A549 (cell line): ENCODE measurements at regions not wholly inside any gene's neighbourhood (a gene's known extent, or its start where the extent isn't known, plus 50 kb on each side); places are given as distances from the start of the nearest gene placed in this dataset.

Source experiments
- ATAC-seq, 2 experiments: fragments of 200-7000 bp in 1 of 2; fragments of >200 bp in 1 of 2; cut with Nextera tagmentation in 1 of 2; cut with Tn5 transposase in 1 of 2; 3 replicates each; pipeline versions ENCODE4 v1.8.0 to v1.9.1; 2018 to 2020; ENCODE audit warnings: mild to moderate bottlenecking in 1 of 2, moderate library complexity in 1 of 2
- CTCF ChIA-PET: fragments of 300-600 bp; sonication (Branson Sonifier 250); formaldehyde crosslinking; extraction: SDS; loops from one replicate; lab custom pipeline; 2021; ENCODE audit warnings: antibody characterized with exemption, inconsistent platforms; lab: Yijun Ruan, JAX
- POLR2A ChIA-PET: fragments of 350-600 bp; formaldehyde crosslinking; extraction: SDS; loops from one replicate; lab custom pipeline; 2021; ENCODE audit warnings: antibody characterized with exemption, inconsistent platforms; lab: Yijun Ruan, JAX
- DNase-seq, 2 experiments: peaks; one replicate each; pipeline versions ENCODE4 v3.0.0 to v3.0.0-alpha.2; 2011 to 2016; ENCODE audit warnings: low read depth in 1 of 2, low spot score in 1 of 2
- FAIRE-seq: peaks from 2 replicates; lab custom pipeline; 2011; peaks lifted over from hg19 to GRCh38; lab: Jason Lieb, UNC
- H3K27ac ChIP-seq, 2 experiments: fragments of >200 bp; sonication (Bioruptor Twin); formaldehyde crosslinking; 3 replicates each; pipeline ENCODE4 v1.5.1; 2016 to 2017
- H3K4me1 ChIP-seq: fragments of >200 bp; sonication (Bioruptor Twin); formaldehyde crosslinking; 3 replicates; pipeline ENCODE4 v1.6.1; 2016
- H3K4me2 ChIP-seq: fragments of >200 bp; sonication (Bioruptor Twin); formaldehyde crosslinking; 3 replicates; pipeline ENCODE4 v1.6.1; 2016
- H3K4me3 ChIP-seq: fragments of >200 bp; sonication (Bioruptor Twin); formaldehyde crosslinking; 3 replicates; pipeline ENCODE4 v1.5.1; 2016
- H3K9me3 ChIP-seq: fragments of >200 bp; sonication (Bioruptor Twin); formaldehyde crosslinking; 3 replicates; pipeline ENCODE4 v1.6.1; 2016
- BHLHE40 ChIP-seq: IDR thresholded peaks from 2 replicates; pipeline ENCODE4 v1.6.1; 2012; ENCODE audit warnings: low read depth, low read length, inconsistent platforms
- CHD2 ChIP-seq: fragments of 150-350 bp; IDR thresholded peaks from 2 replicates; pipeline ENCODE4 v1.6.1; 2014; ENCODE audit warnings: low read length; ENCODE audit not compliant: partially characterized antibody
- CHD4 ChIP-seq: fragments of 200-600 bp; sonication (generic); IDR thresholded peaks from 2 replicates; pipeline ENCODE4 v1.6.1; 2016; ENCODE audit warnings: antibody characterized with exemption, mild to moderate bottlenecking, borderline replicate concordance
- EHF ChIP-seq: fragments of 250-450 bp; sonication (Bioruptor Pico); IDR thresholded peaks from 2 replicates; pipeline ENCODE4 v1.5.0; 2020; ENCODE audit warnings: mild to moderate bottlenecking
- EHMT2 ChIP-seq: fragments of 200-600 bp; sonication (generic); IDR thresholded peaks from 2 replicates; pipeline ENCODE4 v1.6.1; 2016; ENCODE audit warnings: antibody characterized with exemption, low read depth, mild to moderate bottlenecking, moderate library complexity
- EP300 ChIP-seq, 2 experiments: fragments of >200 bp; sonication (Bioruptor Twin); formaldehyde crosslinking; IDR thresholded peaks; 2 replicates in 1 of 2; 3 replicates in 1 of 2; pipeline ENCODE4 v1.6.1; 2016 to 2017
- HDAC2 ChIP-seq: fragments of 200-600 bp; sonication (generic); IDR thresholded peaks from 2 replicates; pipeline ENCODE4 v1.6.1; 2016
- HOXB13 ChIP-seq: fragments of 250-450 bp; sonication (Bioruptor Pico); IDR thresholded peaks from 2 replicates; pipeline ENCODE4 v1.5.0; 2020; ENCODE audit warnings: low read depth, mild to moderate bottlenecking, moderate library complexity
- JUNB ChIP-seq: fragments of >200 bp; sonication (Bioruptor Twin); formaldehyde crosslinking; IDR thresholded peaks from 2 replicates; pipeline ENCODE4 v1.6.1; 2016
- KDM5A ChIP-seq: fragments of 200-600 bp; sonication (generic); IDR thresholded peaks from 2 replicates; pipeline ENCODE4 v1.6.1; 2016; ENCODE audit warnings: antibody characterized with exemption, mild to moderate bottlenecking
- MYC ChIP-seq: IDR thresholded peaks from 2 replicates; pipeline ENCODE4 v1.6.1; 2012; ENCODE audit warnings: mild to moderate bottlenecking, inconsistent platforms, low read length, improper control_type of control experiment, borderline replicate concordance
- PHF8 ChIP-seq: fragments of 200-600 bp; sonication (generic); IDR thresholded peaks from 2 replicates; pipeline ENCODE4 v1.6.1; 2016; ENCODE audit warnings: low read depth, mild to moderate bottlenecking, antibody characterized with exemption, moderate library complexity, borderline replicate concordance
- POLR2A ChIP-seq: IDR thresholded peaks from 2 replicates; pipeline ENCODE4 v1.6.1; 2012; ENCODE audit warnings: mild to moderate bottlenecking, low read length
- POLR2AphosphoS2 ChIP-seq: conservative IDR thresholded peaks from 2 replicates; pipeline ENCODE4 v1.6.1; 2012; ENCODE audit warnings: low read length, improper control_type of control experiment, inconsistent platforms
- RAD21 ChIP-seq, 2 experiments: fragments of >200 bp in 1 of 2; sonication (Bioruptor Twin) in 1 of 2; formaldehyde crosslinking in 1 of 2; IDR thresholded peaks in 1 of 2; conservative IDR thresholded peaks in 1 of 2; 2 replicates in 1 of 2; 3 replicates in 1 of 2; pipeline ENCODE4 v1.6.1; 2012 to 2018; ENCODE audit warnings: inconsistent platforms in 1 of 2
- RARB ChIP-seq: fragments of 250-450 bp; sonication (Bioruptor Pico); IDR thresholded peaks from 2 replicates; pipeline ENCODE4 v1.8.0; 2021; ENCODE audit warnings: mild to moderate bottlenecking, moderate library complexity
- RFX5 ChIP-seq: fragments of 450-650 bp; IDR thresholded peaks from 2 replicates; pipeline ENCODE4 v1.7.1; 2014; ENCODE audit warnings: antibody characterized with exemption, mild to moderate bottlenecking, moderate library complexity
- RNF2 ChIP-seq: fragments of 200-600 bp; sonication (generic); IDR thresholded peaks from 2 replicates; pipeline ENCODE4 v1.6.1; 2016; ENCODE audit warnings: low read depth, mild to moderate bottlenecking, antibody characterized with exemption, moderate library complexity, borderline replicate concordance
- SMC3 ChIP-seq: fragments of >200 bp; sonication (Bioruptor Twin); formaldehyde crosslinking; IDR thresholded peaks from 3 replicates; pipeline ENCODE4 v1.6.1; 2018; ENCODE audit warnings: inconsistent platforms
- SREBF2 ChIP-seq: fragments of 450-650 bp; IDR thresholded peaks from 2 replicates; pipeline ENCODE4 v1.6.1; 2014; ENCODE audit warnings: mild to moderate bottlenecking, moderate library complexity
- TP53 ChIP-seq: fragments of 250-450 bp; sonication (Bioruptor Pico); IDR thresholded peaks from 2 replicates; pipeline ENCODE4 v1.5.0; 2021; ENCODE audit warnings: mild to moderate bottlenecking, moderate library complexity
- ZC3H11A ChIP-seq: fragments of 450-650 bp; IDR thresholded peaks from 2 replicates; pipeline ENCODE4 v1.6.1; 2014; ENCODE audit warnings: antibody characterized with exemption, mild to moderate bottlenecking
- ZNF302 ChIP-seq: fragments of 250-450 bp; sonication (Bioruptor Pico); IDR thresholded peaks from 2 replicates; pipeline ENCODE4 v1.9.0; 2021; ENCODE audit warnings: inconsistent platforms, mild to moderate bottlenecking, moderate library complexity
- ZSCAN20 ChIP-seq: fragments of 250-450 bp; sonication (Bioruptor Pico); IDR thresholded peaks from 2 replicates; pipeline ENCODE4 v1.8.0; 2022; ENCODE audit warnings: mild to moderate bottlenecking, moderate library complexity
- WGBS: methylation state at CpG from one replicate; pipeline ENCODE4 v1.1.6; 2017; ENCODE audit errors: missing lambda C conversion rate; 5-methylcytosine and 5-hydroxymethylcytosine counted together
- TF ChIP-seq, protein P1 (sequence below): fragments of 450-650 bp; IDR thresholded peaks from 2 replicates; pipeline ENCODE4 v1.6.1; 2014; ENCODE audit warnings: antibody characterized with exemption
- TF ChIP-seq, protein P2 (sequence below): fragments of 200-600 bp; sonication (generic); IDR thresholded peaks from 2 replicates; pipeline ENCODE4 v1.6.1; 2016; ENCODE audit warnings: antibody characterized with exemption, mild to moderate bottlenecking, moderate library complexity
- TF ChIP-seq, protein P3 (sequence below): IDR thresholded peaks from 2 replicates; pipeline ENCODE4 v1.6.1; 2012; ENCODE audit warnings: low read depth, borderline replicate concordance
- TF ChIP-seq, protein P4 (sequence below): IDR thresholded peaks from 2 replicates; pipeline ENCODE4 v1.6.1; 2012

DNA sequence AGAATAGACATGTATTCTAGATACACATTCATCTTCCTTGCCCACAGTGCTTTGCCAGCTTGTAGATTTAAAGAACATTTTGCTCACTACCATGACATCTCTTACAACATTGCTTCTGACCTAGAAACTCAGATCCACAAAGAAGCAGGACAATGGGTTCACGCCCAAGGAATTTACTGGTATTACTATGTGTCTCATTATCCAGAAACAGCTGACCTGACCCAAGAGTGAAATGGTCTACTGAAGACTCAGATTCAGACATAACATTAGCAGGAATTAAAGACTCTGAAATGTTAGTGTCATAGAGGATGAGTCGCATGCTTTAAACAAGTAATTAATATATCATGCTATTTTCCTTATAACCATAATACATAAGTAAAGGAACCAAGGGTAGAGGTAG, 731.4 kb downstream of the GALC start:
- 3% methylated on average over 2 of the region's 2 CpGs for WGBS
- Histone ChIP-seq H3K27ac (no peak overlapping the region), H3K9me3 (0 out of 3 replicates have a peak, but pooled peaks cover 2% of the 10 kb centered on the region), H3K4me2 (no peak overlapping the region), H3K4me1 (no peaks in the 10 kb centered on the region), H3K4me3 (no peak overlapping the region)
- POLR2A ChIA-PET = no interaction called here
- TF ChIP-seq ZNF302 (CRISPR knock-in tag) (no peak), EHMT2 (no peak), POLR2AphosphoS2 (no peak), TP53 (CRISPR knock-in tag) (no peak), JUNB (no peak), RARB (CRISPR knock-in tag) (no peak), RNF2 (no peak), EP300 (IDR thresholded peaks at IDR 0.05) (no peak), RFX5 (no peak), CHD4 (no peak), ZC3H11A (no peak), RAD21 (conservative IDR thresholded peaks at IDR 0.05 in 1 of 2, IDR thresholded peaks at IDR 0.05 in 1 of 2) (no peak), PHF8 (no peak), SREBF2 (no peak), CHD2 (no peak), HOXB13 (no peak), SMC3 (no peak), BHLHE40 (no peak)
- TF ChIP-seq, protein P1, sequence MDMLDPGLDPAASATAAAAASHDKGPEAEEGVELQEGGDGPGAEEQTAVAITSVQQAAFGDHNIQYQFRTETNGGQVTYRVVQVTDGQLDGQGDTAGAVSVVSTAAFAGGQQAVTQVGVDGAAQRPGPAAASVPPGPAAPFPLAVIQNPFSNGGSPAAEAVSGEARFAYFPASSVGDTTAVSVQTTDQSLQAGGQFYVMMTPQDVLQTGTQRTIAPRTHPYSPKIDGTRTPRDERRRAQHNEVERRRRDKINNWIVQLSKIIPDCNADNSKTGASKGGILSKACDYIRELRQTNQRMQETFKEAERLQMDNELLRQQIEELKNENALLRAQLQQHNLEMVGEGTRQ = no peak
- TF ChIP-seq, protein P2, sequence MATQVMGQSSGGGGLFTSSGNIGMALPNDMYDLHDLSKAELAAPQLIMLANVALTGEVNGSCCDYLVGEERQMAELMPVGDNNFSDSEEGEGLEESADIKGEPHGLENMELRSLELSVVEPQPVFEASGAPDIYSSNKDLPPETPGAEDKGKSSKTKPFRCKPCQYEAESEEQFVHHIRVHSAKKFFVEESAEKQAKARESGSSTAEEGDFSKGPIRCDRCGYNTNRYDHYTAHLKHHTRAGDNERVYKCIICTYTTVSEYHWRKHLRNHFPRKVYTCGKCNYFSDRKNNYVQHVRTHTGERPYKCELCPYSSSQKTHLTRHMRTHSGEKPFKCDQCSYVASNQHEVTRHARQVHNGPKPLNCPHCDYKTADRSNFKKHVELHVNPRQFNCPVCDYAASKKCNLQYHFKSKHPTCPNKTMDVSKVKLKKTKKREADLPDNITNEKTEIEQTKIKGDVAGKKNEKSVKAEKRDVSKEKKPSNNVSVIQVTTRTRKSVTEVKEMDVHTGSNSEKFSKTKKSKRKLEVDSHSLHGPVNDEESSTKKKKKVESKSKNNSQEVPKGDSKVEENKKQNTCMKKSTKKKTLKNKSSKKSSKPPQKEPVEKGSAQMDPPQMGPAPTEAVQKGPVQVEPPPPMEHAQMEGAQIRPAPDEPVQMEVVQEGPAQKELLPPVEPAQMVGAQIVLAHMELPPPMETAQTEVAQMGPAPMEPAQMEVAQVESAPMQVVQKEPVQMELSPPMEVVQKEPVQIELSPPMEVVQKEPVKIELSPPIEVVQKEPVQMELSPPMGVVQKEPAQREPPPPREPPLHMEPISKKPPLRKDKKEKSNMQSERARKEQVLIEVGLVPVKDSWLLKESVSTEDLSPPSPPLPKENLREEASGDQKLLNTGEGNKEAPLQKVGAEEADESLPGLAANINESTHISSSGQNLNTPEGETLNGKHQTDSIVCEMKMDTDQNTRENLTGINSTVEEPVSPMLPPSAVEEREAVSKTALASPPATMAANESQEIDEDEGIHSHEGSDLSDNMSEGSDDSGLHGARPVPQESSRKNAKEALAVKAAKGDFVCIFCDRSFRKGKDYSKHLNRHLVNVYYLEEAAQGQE = no peak
- DNase-seq (no peak), FAIRE-seq (no peak), ATAC-seq (no peak)
- CTCF ChIA-PET = no interaction called here

DNA sequence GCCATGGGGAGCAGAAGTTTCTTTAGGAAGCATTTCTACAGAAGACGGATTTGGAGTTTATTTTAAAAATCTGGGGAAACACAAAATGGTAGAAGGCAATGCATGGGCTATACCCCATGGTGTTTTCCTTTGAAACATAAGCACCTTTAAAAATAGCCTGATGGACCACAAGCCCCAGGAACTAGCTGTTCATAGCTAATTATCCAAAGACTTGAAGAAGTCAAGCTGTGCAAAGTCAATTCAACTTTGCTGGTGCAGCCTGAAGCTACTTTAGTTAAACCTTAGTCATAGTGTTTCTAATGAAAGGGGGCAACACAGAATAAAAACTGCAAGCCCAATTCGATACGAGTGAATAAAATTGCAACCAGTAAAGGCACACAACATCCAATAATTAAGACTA, 732.5 kb downstream of the GALC start:
- Histone ChIP-seq H3K4me1 (no peaks in the 10 kb centered on the region), H3K4me2 (no peak overlapping the region), H3K4me3 (no peak overlapping the region), H3K9me3 (0 out of 3 replicates have a peak, but pooled peaks cover 2% of the 10 kb centered on the region), H3K27ac (no peak overlapping the region)
- 2% methylated on average over 3 of the region's 3 CpGs for WGBS
- FAIRE-seq (no peak), ATAC-seq (no peak), DNase-seq (no peak)
- POLR2A ChIA-PET = no interaction called here
- CTCF ChIA-PET = no interaction called here
- TF ChIP-seq EHF (CRISPR knock-in tag) = no peak
- no peak for TF ChIP-seq HDAC2
- TF ChIP-seq, protein P1 = no peak
- TF ChIP-seq, protein P3, sequence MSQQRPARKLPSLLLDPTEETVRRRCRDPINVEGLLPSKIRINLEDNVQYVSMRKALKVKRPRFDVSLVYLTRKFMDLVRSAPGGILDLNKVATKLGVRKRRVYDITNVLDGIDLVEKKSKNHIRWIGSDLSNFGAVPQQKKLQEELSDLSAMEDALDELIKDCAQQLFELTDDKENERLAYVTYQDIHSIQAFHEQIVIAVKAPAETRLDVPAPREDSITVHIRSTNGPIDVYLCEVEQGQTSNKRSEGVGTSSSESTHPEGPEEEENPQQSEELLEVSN = no peak
- no peak for TF ChIP-seq ZSCAN20 (CRISPR knock-in tag)
- TF ChIP-seq, protein P4, sequence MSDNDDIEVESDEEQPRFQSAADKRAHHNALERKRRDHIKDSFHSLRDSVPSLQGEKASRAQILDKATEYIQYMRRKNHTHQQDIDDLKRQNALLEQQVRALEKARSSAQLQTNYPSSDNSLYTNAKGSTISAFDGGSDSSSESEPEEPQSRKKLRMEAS = no peak
- TF ChIP-seq POLR2A = no peak
- TF ChIP-seq, protein P2 = no peak
- TF ChIP-seq KDM5A = no peak
- no peak for TF ChIP-seq MYC
